Neural cell (in vitro differentiated cells): ENCODE measurements at regions not wholly inside any gene's neighbourhood (a gene's known extent, or its start where the extent isn't known, plus 50 kb on each side); places are given as distances from the start of the nearest gene placed in this dataset.

Experiments
- H2AFZ ChIP-seq: fragments of 200-600, 300-800 bp; sonication (generic), shearing (Covaris generic); 2 replicates; pipeline ENCODE4 v1.6.0; 2014; ENCODE audit warnings: low read depth, mild to moderate bottlenecking, antibody characterized with exemption, low read length, moderate library complexity
- H3F3A ChIP-seq: fragments of 200-600 bp; shearing (Covaris generic); 2 replicates; pipeline ENCODE4 v1.6.1; 2016; ENCODE audit warnings: mild to moderate bottlenecking, moderate library complexity, mixed read lengths, antibody characterized with exemption, low read length; ENCODE audit not compliant: insufficient read depth, poor library complexity, severe bottlenecking
- H3K27ac ChIP-seq: fragments of 200-600, 300-800 bp; sonication (generic), shearing (Covaris generic); 2 replicates; pipeline ENCODE4 v1.5.1; 2014; ENCODE audit warnings: mild to moderate bottlenecking, low read length, moderate library complexity
- H3K27me3 ChIP-seq: fragments of 300-800, 200-600 bp; sonication (generic), shearing (Covaris generic); 2 replicates; pipeline ENCODE4 v1.6.0; 2014; ENCODE audit warnings: mild to moderate bottlenecking, low read depth, low read length, moderate library complexity; ENCODE audit not compliant: insufficient read depth
- H3K36me3 ChIP-seq: fragments of 300-800, 200-600 bp; sonication (generic), shearing (Covaris generic); 2 replicates; pipeline ENCODE4 v1.5.1; 2014; ENCODE audit warnings: mild to moderate bottlenecking, antibody characterized with exemption, low read length, moderate library complexity; ENCODE audit not compliant: insufficient read depth
- H3K4me2 ChIP-seq: fragments of 300-800, 200-600 bp; sonication (generic), shearing (Covaris generic); 2 replicates; pipeline ENCODE4 v1.6.0; 2014; ENCODE audit warnings: mild to moderate bottlenecking, low read length
- H3K4me3 ChIP-seq: fragments of 300-800, 200-600 bp; sonication (generic), shearing (Covaris generic); 2 replicates; pipeline ENCODE4 v1.5.1; 2014; ENCODE audit warnings: mild to moderate bottlenecking, low read length, moderate library complexity
- H3K79me2 ChIP-seq: fragments of 200-600 bp; shearing (Covaris generic); replicated peaks from 2 replicates; pipeline ENCODE4 v1.6.0; 2014; ENCODE audit warnings: mild to moderate bottlenecking, low read length, moderate library complexity; ENCODE audit not compliant: insufficient read depth
- H3K9ac ChIP-seq: fragments of 300-800, 200-600 bp; sonication (generic), shearing (Covaris generic); 2 replicates; pipeline ENCODE4 v1.6.1; 2016; ENCODE audit warnings: mild to moderate bottlenecking, low read length, mixed read lengths
- H3K9me2 ChIP-seq: fragments of 200-600 bp; shearing (Covaris generic); 2 replicates; pipeline ENCODE4 v1.6.1; 2016; ENCODE audit warnings: mild to moderate bottlenecking, low read length, mixed read lengths; ENCODE audit not compliant: insufficient read depth
- H3K9me3 ChIP-seq: fragments of 200-600, 300-800 bp; sonication (generic), shearing (Covaris generic); 2 replicates; pipeline ENCODE4 v1.6.1; 2016; ENCODE audit warnings: mild to moderate bottlenecking, mixed run types, low read length, moderate library complexity, mixed read lengths
- H4K20me1 ChIP-seq: fragments of 200-600 bp; shearing (Covaris generic); 2 replicates; pipeline ENCODE4 v1.6.1; 2016; ENCODE audit warnings: mild to moderate bottlenecking, mixed run types; ENCODE audit not compliant: insufficient read depth
- EP300 ChIP-seq: fragments of 450-650 bp; conservative IDR thresholded peaks from 2 replicates; pipeline ENCODE4 v1.6.1; 2014; ENCODE audit warnings: antibody characterized with exemption, mild to moderate bottlenecking, moderate library complexity; ENCODE audit not compliant: poor library complexity, severe bottlenecking
- EZH2 ChIP-seq: fragments of 200-600, 300-800 bp; shearing (Covaris generic), sonication (generic); IDR thresholded peaks from 2 replicates; pipeline ENCODE4 v1.6.1; 2014; ENCODE audit warnings: antibody characterized with exemption, low read length, borderline replicate concordance, mild to moderate bottlenecking; ENCODE audit not compliant: insufficient read depth, poor library complexity, severe bottlenecking
- MXI1 ChIP-seq: fragments of 450-650 bp; conservative IDR thresholded peaks from 2 replicates; pipeline ENCODE4 v1.6.1; 2014; ENCODE audit warnings: antibody characterized with exemption, mild to moderate bottlenecking; ENCODE audit not compliant: poor library complexity, severe bottlenecking
- POLR2AphosphoS5 ChIP-seq: IDR thresholded peaks from 2 replicates; pipeline ENCODE4 v1.6.1; 2012
- RAD21 ChIP-seq: fragments of 450-650 bp; conservative IDR thresholded peaks from 2 replicates; pipeline ENCODE4 v1.6.1; 2014; ENCODE audit warnings: antibody characterized with exemption, mild to moderate bottlenecking, moderate library complexity
- SMC3 ChIP-seq: fragments of 450-650 bp; conservative IDR thresholded peaks from 2 replicates; pipeline ENCODE4 v1.6.1; 2014; ENCODE audit warnings: antibody characterized with exemption, mild to moderate bottlenecking, moderate library complexity; ENCODE audit not compliant: poor library complexity
- TAF1 ChIP-seq: IDR thresholded peaks from 2 replicates; pipeline ENCODE4 v1.6.1; 2012; ENCODE audit warnings: low read depth
- TF ChIP-seq, protein P1 (sequence below): fragments of 450-650 bp; IDR thresholded peaks from 2 replicates; pipeline ENCODE4 v1.5.1; 2014; ENCODE audit warnings: antibody characterized with exemption, mild to moderate bottlenecking, moderate library complexity; ENCODE audit not compliant: poor library complexity, severe bottlenecking
- TF ChIP-seq, protein P2 (sequence below): IDR thresholded peaks from 2 replicates; pipeline ENCODE4 v1.6.1; 2012; ENCODE audit warnings: borderline replicate concordance

DNA sequence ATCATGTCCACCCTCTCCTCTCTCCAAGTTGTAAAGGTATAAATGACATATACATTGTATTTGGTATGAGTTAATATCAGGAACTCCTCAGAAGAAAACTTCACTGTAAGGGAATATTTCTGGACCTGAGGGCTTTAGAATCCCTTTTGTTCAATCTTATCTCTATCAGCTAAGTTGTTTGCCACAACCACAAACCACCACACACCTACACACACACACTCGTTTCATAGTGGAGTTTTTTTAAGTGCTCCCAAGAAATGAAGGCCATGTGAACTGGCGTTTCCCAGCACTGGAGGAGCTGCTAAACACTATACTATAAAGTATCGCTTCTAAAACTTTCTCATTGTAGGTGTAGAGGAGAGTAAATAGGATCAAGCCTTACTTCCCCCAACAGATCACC is 64.8 kb upstream of the GHITM start:
- Histone ChIP-seq H2AFZ (no peak overlapping the region), H3F3A (no peaks in the 10 kb centered on the region), H3K9me2 (no peaks in the 10 kb centered on the region), H3K9ac (no peak overlapping the region), H3K79me2 (no peaks in the 10 kb centered on the region), H3K9me3 (no peaks in the 10 kb centered on the region), H3K27ac (no peak overlapping the region), H4K20me1 (no peaks in the 10 kb centered on the region), H3K27me3 (no peaks in the 10 kb centered on the region), H3K4me3 (no peak overlapping the region), H3K36me3 (no peaks in the 10 kb centered on the region), H3K4me2 (no peak overlapping the region)
- TF ChIP-seq MXI1 (no peak), RAD21 (no peak), TAF1 (no peak), POLR2AphosphoS5 (no peak), EP300 (no peak), EZH2 (no peak), SMC3 (no peak)
- TF ChIP-seq, protein P1, sequence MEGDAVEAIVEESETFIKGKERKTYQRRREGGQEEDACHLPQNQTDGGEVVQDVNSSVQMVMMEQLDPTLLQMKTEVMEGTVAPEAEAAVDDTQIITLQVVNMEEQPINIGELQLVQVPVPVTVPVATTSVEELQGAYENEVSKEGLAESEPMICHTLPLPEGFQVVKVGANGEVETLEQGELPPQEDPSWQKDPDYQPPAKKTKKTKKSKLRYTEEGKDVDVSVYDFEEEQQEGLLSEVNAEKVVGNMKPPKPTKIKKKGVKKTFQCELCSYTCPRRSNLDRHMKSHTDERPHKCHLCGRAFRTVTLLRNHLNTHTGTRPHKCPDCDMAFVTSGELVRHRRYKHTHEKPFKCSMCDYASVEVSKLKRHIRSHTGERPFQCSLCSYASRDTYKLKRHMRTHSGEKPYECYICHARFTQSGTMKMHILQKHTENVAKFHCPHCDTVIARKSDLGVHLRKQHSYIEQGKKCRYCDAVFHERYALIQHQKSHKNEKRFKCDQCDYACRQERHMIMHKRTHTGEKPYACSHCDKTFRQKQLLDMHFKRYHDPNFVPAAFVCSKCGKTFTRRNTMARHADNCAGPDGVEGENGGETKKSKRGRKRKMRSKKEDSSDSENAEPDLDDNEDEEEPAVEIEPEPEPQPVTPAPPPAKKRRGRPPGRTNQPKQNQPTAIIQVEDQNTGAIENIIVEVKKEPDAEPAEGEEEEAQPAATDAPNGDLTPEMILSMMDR: no peak
- TF ChIP-seq, protein P2, sequence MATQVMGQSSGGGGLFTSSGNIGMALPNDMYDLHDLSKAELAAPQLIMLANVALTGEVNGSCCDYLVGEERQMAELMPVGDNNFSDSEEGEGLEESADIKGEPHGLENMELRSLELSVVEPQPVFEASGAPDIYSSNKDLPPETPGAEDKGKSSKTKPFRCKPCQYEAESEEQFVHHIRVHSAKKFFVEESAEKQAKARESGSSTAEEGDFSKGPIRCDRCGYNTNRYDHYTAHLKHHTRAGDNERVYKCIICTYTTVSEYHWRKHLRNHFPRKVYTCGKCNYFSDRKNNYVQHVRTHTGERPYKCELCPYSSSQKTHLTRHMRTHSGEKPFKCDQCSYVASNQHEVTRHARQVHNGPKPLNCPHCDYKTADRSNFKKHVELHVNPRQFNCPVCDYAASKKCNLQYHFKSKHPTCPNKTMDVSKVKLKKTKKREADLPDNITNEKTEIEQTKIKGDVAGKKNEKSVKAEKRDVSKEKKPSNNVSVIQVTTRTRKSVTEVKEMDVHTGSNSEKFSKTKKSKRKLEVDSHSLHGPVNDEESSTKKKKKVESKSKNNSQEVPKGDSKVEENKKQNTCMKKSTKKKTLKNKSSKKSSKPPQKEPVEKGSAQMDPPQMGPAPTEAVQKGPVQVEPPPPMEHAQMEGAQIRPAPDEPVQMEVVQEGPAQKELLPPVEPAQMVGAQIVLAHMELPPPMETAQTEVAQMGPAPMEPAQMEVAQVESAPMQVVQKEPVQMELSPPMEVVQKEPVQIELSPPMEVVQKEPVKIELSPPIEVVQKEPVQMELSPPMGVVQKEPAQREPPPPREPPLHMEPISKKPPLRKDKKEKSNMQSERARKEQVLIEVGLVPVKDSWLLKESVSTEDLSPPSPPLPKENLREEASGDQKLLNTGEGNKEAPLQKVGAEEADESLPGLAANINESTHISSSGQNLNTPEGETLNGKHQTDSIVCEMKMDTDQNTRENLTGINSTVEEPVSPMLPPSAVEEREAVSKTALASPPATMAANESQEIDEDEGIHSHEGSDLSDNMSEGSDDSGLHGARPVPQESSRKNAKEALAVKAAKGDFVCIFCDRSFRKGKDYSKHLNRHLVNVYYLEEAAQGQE: no peak

DNA sequence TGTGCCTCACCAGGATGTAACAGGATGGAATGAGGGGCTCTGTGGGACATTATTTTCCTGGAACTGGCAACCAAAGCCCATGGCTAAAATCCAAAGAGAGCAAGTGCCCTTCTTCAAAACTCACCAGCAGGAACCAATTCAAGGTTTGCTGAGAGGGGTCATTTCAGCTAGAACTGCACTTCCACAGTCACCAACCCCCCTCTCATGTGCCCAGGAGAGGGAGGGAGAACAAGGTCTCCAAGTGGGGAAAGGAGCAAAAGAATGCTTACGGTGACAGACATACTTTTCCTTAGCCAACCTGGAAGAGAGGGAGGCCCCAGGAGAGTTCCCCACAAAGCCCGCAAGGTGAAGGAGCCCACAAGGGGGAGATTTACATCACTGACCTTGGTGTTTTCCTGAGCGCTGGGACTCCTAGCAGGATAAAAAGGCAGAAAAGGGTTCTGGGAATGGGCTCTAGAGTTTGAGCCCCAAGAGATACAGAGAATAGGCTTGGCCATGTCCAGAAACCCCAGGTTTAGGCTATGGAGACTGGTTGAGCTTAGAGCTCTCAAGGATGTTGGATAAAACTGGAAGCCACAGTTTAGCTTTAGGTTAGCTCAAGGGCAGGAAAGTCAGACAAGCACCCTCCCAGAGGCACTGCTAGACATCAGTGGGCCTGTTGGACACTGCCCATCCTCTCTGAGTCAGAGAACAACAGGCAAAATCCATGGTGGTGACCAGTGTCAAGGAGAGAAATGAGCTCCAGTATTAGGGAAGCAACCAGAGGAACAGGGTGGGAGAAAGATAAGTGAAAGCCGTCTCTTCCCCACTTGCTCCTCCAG is 63.9 kb upstream of the GHITM start:
- Histone ChIP-seq H4K20me1 (no peaks in the 10 kb centered on the region), H3F3A (no peaks in the 10 kb centered on the region), H3K9ac (no peak overlapping the region), H3K9me3 (no peaks in the 10 kb centered on the region), H3K4me3 (no peak overlapping the region), H3K9me2 (no peaks in the 10 kb centered on the region), H3K27me3 (no peaks in the 10 kb centered on the region), H3K79me2 (no peaks in the 10 kb centered on the region), H3K4me2 (no peak overlapping the region), H3K36me3 (no peaks in the 10 kb centered on the region), H3K27ac (no peak overlapping the region), H2AFZ (no peak overlapping the region)
- TF ChIP-seq, protein P1: no peak
- TF ChIP-seq EZH2: no peak
- no peak for TF ChIP-seq POLR2AphosphoS5
- TF ChIP-seq SMC3: no peak
- TF ChIP-seq MXI1: no peak
